GM19240 (cell line): ENCODE measurements at regions not wholly inside any gene's neighbourhood (a gene's known extent, or its start where the extent isn't known, plus 50 kb on each side); places are given as distances from the start of the nearest gene placed in this dataset.

Source experiments
- DNase-seq: peaks from one replicate; pipeline ENCODE4 v3.0.0; 2011; ENCODE audit warnings: low spot score; ENCODE audit not compliant: insufficient read length

GRCh38 chr18:44495151-44495550, 185.5 kb upstream of the SETBP1 start:
- DNase-seq = no peak

GRCh38 chr18:44497311-44497710, 183.4 kb upstream of the SETBP1 start:
- no peak for DNase-seq

DNA sequence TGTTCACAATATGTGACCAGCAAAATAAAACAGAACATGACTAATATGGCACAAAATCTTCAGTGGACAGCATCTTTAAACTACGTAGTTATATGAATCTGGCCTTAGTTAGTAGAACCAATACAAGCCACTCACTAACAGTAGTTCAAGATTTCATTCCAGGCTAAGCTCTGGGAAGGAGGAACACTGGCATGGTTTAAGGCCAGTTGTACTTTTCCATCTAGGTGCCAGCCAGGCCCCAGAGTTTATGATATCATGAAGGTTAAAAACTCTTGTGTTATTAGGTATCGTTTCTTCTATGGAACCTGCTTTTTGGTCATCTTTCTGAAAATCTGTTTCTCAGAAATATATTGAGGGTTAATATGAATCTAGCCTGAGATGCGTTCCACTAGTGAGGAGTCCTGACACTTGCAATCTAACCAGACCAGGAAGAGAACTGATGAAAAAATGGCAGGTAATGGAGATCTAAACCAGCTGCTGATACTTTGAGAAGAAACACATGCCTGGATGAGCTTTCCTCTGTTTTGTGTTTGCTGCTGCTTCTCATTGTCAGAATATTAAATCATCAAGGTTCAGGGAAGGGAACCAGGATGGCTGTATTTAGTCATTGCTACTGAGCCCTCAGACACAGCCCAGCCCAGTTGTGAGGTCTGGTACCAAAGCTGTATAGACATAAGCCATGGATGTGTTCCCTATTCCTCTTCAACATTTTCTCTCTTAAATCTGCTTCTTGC, 182.8 kb upstream of the SETBP1 start:
- DNase-seq = no peak

DNA sequence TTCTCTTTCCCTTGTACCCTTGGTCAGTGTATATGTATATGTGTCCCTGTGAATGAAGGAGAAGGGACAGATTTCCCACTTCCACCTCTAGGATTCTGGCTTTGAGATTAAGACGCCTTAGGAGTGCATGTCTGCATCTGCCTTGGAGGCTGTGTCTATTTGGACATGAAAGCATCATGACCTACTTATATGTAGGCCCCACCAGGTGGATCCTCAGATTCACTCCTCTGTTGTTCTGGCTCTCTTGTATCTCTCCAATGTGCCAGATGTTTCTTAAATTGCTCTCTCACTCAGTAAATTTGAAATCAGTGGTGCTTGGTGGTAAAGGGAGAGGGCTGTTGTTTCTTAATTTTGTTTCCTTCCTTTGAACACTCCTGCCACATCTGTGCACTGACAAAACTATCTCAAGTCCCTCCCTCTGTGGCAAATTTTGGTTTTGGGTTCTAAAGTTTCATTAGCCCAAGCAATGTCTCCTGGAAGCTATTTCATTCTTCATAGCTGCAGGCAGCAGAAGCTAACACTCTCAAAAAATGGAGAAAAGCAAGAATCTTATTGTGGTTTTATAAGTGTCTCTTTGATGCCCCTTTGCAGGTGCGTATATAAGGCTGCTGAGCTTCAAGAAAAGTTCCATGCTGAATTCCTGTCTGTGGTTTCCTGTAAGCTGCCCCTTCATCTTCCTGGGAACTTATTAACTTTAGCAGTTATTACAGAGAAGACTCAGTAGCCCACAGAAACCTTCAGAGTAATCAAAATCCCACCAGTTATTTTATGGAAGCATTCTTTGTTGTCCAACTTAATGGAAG, 179.7 kb upstream of the SETBP1 start:
- DNase-seq = no peak

DNA sequence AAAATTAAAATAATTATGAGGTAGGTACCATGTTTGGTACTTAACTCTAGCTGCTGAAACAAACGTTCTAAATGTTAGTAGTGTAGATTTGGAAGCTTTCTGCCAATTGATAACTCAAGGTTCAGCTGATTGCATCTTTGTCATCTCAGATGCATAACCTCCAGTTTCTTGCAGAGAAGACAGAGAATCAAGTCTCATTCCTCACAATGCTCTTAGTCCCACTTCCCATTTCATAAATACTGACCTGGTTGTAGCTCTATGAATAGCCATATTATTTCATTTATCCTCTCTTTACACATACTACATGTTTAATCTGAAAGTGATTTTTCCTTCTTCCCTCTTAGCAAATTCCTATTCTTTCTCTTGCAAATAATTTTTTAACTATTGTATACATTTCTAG, 178.5 kb upstream of the SETBP1 start:
- no peak for DNase-seq

- no peak for DNase-seq
Observed at GRCh38 chr18:44502790-44503189, 177.9 kb upstream of the SETBP1 start.

DNA sequence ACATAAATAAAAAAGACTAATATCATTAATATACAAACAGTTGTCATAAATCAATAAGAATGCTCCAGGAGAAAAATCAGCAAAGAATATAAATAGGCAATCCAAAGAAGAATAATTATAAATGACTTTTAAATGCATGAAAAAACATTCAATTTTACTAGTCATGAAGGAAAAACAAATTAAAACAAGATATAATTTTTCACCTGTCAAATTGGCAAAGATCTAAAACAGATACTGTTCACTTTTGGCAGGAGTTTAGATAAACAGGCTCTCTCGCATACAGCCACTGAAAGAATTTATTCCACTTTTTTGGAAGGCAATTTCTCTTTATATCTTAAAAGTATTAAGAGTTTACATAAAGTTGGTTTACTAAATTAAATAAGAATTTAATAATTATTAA, 176.8 kb upstream of the SETBP1 start:
- DNase-seq = no peak

DNA sequence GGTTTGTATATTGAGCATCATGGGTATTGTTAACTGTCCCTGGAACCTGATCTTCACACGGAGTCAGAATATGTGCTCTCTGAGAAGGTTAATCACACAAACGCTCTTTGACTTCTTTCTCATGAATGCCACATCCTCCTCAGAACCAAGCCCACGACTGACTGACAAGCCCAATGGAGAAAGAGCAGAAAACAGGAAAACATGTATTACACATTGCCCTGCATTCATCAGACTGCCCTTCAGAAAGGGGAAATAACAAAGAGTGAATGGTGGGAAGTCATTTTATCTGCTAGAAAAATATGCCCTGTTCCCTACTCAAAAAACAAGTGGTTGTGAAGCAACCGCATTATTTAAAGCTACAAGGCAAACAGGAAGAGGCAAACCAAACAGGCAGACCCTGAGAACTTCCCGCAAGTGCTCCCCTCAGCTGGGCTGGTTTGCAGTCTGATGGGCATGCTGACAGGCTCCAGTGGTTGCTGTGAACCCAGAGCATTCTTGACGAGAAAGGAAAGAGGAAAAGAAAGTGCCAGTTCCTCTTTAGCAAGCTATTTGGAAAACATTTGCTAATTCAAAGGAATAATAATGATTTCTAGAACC, 172.9 kb upstream of the SETBP1 start:
- DNase-seq = no peak

DNA sequence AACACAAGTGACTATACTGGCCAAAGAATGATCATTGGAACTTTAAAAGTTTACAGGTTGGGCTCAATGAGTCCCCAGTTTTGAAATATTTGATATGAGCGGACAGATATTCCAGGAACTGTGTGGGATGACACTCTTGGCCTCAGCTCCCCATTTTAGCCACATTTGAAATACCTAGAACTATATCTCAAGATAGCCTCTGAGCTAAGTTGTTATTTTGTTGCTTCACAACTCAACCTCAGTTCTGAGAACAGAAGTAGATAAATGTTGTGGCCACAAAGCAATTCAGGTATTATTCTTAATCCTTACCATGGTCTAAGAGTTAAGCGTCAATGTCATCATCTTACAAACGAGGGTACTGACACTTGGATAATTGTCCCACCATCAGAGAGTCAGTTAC, 172.2 kb upstream of the SETBP1 start:
- DNase-seq = no peak

DNA sequence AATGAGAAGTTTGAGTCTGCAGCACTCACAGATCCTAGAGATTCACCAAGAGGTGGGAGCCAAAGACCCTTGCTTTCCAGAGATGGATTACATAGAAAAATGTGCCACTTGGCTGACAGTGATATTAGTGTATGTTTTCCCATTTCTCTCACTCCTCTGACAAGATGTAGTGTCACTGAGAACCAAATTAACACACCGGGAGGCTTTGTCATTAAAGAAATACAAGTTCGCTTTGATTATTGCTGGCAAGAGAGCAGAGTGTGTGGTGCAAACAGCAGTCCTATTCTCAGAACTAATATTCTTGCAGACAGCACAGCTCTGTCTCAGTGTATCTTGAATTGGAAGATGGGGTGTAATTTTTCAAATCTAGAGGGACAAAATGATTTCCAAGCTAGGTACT, 171.6 kb upstream of the SETBP1 start:
- DNase-seq = no peak

DNA sequence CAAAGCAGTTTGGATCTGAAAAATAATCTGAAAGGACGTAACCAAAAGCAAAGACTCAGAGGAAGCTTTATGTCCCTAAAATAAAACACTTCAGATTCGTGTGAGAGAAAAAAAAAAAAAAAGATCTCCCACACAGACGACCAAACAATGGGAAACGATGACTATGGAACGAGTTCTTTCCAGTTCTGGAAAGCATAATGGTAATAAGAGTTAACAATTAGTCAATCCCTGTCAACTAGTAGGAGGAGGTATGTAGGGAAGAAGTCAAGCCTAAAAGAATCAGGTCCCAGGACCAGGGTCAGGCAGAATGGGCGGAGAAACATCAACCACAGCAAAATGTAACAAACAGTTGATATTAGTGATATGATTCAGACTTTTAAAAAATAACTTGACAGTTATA, 170.3 kb upstream of the SETBP1 start:
- DNase-seq = no peak

DNA sequence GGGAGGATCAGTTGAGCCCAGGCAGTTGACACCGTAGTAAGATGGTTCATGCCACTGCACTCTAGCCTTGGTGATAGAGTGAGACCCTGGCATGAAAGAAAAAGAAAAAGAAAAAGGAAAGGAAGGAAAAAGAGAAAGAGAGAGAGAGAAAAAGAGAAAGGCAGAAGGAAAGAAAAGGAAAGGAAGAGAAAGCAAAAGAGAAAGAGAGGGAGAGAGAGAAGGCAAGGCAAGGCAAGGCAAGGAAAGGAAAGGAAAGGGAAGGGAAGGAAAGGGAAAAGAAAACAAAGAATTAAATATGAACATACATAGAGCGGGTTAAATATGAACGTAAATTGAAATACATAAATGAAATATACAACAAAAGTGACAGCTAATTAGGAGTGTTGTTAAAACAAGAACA, 167.5 kb upstream of the SETBP1 start:
- no peak for DNase-seq

GRCh38 chr18:44514106-44514505, 166.6 kb upstream of the SETBP1 start:
- DNase-seq = no peak

DNA sequence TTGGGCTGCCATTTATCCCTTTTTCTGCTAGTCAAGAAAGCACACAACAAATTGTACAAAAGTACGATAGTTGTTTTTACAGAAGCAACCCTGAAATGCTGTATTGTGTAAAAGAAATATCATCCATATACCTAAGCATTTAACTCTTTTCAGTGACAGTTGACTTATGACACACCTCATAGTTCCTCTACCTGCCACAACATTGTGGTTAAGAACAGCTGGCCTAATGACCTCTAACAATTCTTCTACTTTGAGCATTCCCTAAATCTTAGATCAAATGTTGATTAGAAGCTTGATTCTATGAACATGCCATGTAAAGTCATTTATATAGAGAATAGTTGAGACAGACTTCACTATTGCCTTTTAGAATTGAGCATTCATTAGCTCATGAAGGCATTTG, 165.9 kb upstream of the SETBP1 start:
- DNase-seq = no peak

GRCh38 chr18:44516450-44516849, 164.2 kb upstream of the SETBP1 start:
- DNase-seq = no peak

DNA sequence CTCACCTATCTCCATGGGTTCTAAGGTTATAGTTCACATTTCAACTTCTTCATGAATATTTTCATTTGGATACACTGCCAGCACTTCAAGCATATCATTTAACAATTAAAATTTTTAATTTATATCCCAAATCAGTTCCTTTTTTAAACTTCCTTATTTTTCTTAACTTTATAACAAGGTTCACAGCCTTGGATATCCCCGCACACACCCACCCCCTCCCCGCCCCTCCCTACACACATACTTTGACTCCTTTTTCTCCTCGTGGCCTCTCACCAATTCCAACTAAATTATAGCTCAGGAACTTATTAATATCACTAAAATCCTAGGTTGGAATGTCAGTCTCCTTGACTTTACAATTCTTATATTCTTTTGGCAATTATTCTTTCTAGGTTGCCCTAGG, 163.6 kb upstream of the SETBP1 start:
- DNase-seq = no peak

- no peak for DNase-seq
Observed at GRCh38 chr18:44518091-44518615, 162.5 kb upstream of the SETBP1 start.

GRCh38 chr18:44518666-44519065, 162.0 kb upstream of the SETBP1 start:
- DNase-seq = no peak

DNA sequence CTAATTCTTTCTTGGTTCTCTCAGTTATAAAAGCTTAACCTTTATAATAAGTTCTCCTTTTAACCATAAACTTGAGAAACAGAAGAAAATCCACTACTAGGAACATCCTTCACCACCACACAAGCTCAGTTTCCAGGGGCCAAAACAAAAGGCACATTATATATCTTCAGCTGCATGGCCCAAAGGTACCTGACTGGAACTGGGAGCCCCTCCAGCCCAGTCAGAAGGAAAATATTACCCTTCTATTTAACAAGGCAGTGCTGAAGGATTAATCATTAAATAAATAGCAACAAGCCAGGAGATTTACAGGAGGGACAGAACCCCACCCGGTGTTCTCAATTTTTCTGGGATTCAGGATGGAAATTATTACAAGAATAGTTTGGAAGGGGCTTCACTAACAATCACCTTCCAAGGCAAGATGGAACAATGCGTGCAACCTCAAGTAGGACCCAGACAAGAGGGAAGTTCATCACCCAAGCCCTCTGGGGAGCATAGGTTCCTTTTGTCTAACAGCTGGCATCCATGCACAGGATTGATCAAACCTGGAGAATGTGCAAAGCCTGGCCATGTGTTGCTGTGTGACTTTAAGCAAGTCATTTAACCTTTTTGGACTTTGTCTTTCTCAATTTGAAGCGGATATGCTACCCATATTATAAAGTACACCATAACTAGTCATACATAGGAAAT, 159.6 kb upstream of the SETBP1 start:
- no peak for DNase-seq

DNA sequence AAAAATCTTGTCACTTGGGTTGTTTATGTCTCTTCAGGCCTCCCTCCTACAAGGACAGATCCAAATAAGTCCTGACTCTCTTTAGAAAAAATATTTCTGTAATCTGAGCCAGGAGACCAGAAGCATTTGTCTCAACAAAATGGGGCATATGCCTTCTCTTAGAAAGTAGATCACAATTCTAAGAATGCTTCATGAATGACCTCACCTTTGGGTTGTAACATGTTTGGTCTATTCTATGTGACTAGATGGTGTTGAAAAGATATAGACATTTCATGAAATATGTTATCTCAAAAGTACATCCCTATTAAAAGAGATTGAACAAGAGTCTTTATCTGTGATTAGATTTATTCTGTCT, 159.0 kb upstream of the SETBP1 start:
- no peak for DNase-seq

DNA sequence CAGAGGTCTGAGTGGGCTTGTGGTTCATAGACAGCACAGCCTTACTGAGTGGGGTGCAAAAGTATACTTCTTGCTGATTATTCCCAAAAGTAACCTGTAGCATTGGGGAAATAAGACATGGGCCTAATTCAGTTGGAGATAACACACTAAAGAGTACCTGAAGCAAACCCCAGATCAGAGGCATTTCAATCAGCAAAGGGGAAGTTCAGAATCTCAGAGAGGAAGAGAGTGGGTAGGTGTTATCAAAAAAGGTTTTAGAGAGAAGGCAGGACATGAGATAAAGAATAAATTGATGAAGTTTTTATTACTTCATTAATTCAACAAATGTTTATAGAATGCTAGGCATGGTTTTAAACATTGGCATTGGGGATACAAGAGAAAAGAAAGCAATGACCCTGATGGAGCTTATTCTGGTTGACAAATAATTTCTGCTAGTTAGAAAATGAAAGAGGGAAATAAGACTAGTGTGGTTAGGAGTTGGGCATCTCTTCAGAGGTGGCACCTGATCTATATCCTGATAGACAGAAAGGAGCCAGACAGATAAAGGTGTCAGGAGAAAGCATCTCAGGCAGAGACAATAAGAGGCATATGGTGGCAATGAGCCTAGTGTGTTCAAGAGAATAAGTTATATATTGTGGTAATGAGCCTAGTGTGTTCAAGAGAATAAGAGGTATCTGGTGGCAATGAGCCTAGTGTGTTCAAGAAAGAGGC, 153.8 kb upstream of the SETBP1 start:
- DNase-seq = no peak
